Psoas muscle (tissue), 7 donors: ENCODE measurements at regions not wholly inside any gene's neighbourhood (a gene's known extent, or its start where the extent isn't known, plus 50 kb on each side); places are given as distances from the start of the nearest gene placed in this dataset.

Source experiments
- ATAC-seq, 4 donors: fragments of 200-7000 bp; cut with Tn5 transposase; one replicate each; pipeline ENCODE4 v1.9.1; 2020; ENCODE audit warnings: moderate library complexity in 3 of 4, mild to moderate bottlenecking in 2 of 4
- DNase-seq, 2 donors: peaks; one replicate each; pipeline ENCODE4 v3.0.0-alpha.2; 2020
- H3K27ac ChIP-seq: fragments of 200-600 bp; one replicate; pipeline ENCODE4 v1.8.0; 2022
- H3K27me3 ChIP-seq, 3 donors: fragments of 200-600 bp in 1 of 3; one replicate each; pipeline versions ENCODE4 v1.6.1 to v1.8.0; 2013 to 2022; ENCODE audit warnings: low read length in 2 of 3, mild to moderate bottlenecking in 2 of 3, moderate library complexity in 1 of 3; ENCODE audit not compliant: insufficient read depth in 3 of 3
- H3K36me3 ChIP-seq, 2 donors: fragments of 200-600 bp in 1 of 2; one replicate each; pipeline versions ENCODE4 v1.6.1 to v1.8.0; 2013 to 2022; ENCODE audit warnings: low read depth in 1 of 2, mild to moderate bottlenecking in 1 of 2, moderate library complexity in 1 of 2; ENCODE audit not compliant: insufficient read depth in 1 of 2
- H3K4me1 ChIP-seq: fragments of 200-600 bp; one replicate; pipeline ENCODE4 v1.8.0; 2022
- H3K4me3 ChIP-seq: fragments of 200-600 bp; one replicate; pipeline ENCODE4 v1.8.0; 2022; ENCODE audit warnings: mild to moderate bottlenecking
- H3K9me3 ChIP-seq: fragments of 200-600 bp; one replicate; pipeline ENCODE4 v1.8.0; 2022
- whole genome bisulfite sequencing, 3 donors: extraction: QIAGEN DNeasy Blood & Tissue Kit; methylation state at CpG; one replicate each; pipeline versions ENCODE4 v1.1.6 to v1.1.7; 2013; 5-methylcytosine and 5-hydroxymethylcytosine counted together
- intact Hi-C, 2 donors: fragments of 100-400 bp; cut with DNase I; formaldehyde crosslinking; loops; one replicate each; pipeline versions ENCODE4 v1.11.0 to v1.14.2; 2022
- TF ChIP-seq, protein P1 (sequence below): fragments of 200-600 bp; IDR thresholded peaks from one replicate; pipeline ENCODE4 v1.8.0; 2022; ENCODE audit warnings: antibody characterized with exemption
- donor health status: healthy with polysubstance abuse.
- donor health status: DM: no; HTN: no; CAD: no; lungs with moderate emphysema.
- donor health status: Bipolar disorder and iron deficiency.
- donor health status: healthy.
- donor health status: DM: yes; HTN: yes; CAD: no.
- donor health status: DM: no; HTN: no; CAD: no.
- donor health status: DM: yes; HTN: yes; CAD: no.

DNA sequence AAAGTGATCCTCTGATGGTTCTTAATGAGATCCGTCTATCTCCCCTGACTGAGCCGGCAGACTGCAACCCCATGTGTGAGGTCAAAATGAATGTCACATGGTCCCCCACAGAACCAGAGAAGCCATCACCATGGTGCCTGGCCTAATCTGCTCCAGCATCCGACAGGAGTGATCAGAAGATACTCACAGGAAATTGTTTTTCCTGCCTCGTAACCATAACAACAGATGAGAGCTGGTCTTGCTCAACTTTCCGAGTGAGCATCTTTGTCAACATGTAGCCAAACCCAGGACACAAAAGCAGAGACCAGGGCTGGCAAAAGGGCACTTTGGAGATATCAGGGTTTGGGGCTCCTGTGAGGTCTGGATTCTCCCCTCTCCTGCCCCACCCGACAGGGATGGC lies 72.1 kb upstream of the C14orf180 start:
- TF ChIP-seq, protein P1, sequence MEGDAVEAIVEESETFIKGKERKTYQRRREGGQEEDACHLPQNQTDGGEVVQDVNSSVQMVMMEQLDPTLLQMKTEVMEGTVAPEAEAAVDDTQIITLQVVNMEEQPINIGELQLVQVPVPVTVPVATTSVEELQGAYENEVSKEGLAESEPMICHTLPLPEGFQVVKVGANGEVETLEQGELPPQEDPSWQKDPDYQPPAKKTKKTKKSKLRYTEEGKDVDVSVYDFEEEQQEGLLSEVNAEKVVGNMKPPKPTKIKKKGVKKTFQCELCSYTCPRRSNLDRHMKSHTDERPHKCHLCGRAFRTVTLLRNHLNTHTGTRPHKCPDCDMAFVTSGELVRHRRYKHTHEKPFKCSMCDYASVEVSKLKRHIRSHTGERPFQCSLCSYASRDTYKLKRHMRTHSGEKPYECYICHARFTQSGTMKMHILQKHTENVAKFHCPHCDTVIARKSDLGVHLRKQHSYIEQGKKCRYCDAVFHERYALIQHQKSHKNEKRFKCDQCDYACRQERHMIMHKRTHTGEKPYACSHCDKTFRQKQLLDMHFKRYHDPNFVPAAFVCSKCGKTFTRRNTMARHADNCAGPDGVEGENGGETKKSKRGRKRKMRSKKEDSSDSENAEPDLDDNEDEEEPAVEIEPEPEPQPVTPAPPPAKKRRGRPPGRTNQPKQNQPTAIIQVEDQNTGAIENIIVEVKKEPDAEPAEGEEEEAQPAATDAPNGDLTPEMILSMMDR, result no peak
- DNase-seq (no peak), ATAC-seq (no peak)
- Histone ChIP-seq H3K9me3 (peaks cover 1% of the 10 kb centered on the region), H3K36me3 (no peaks in the 10 kb centered on the region), H3K4me3 (no peak overlapping the region), H3K27me3 (peaks cover 0 to 20% (median 8%) of the 10 kb centered on the region in 3 donors), H3K4me1 (no peaks in the 10 kb centered on the region), H3K27ac (no peak overlapping the region)
- intact Hi-C loops, result no loop called here
- WGBS, 3 donors, result 62 to 67% (median 64%) methylated on average over 6 of the region's 6 CpGs

DNA sequence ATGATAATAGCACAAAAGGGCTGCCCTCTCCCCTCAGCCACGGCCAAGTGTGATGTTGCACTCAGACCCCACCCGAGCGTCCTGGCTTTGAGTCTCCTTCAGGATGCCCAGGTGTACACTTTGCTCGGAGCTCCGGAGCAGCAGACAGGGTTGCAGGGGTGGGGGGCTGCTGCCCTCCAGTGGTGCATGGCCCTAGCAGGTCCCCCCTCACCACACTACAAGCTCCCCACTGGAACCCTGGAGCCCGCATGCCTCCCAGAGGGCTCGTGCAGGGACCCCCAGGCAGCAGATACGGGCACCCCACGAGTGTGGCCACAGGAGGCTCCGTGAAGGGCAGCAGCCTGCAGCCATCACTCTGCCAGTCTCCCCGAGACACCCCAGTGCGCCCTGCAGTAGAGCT lies 69.9 kb upstream of the C14orf180 start:
- intact Hi-C loops, result no loop called here
- WGBS, 3 donors, result 63 to 76% (median 67%) methylated on average over 11 to 12 of the region's 12 CpGs
- Histone ChIP-seq H3K4me1 (no peaks in the 10 kb centered on the region), H3K27me3 (peaks cover 0 to 33% (median 10%) of the 10 kb centered on the region in 3 donors), H3K9me3 (no peaks in the 10 kb centered on the region), H3K4me3 (no peak overlapping the region), H3K27ac (no peak overlapping the region), H3K36me3 (no peaks in the 10 kb centered on the region)
- ATAC-seq, result no peak
- TF ChIP-seq, protein P1, result no peak
- DNase-seq, result no peak

DNA sequence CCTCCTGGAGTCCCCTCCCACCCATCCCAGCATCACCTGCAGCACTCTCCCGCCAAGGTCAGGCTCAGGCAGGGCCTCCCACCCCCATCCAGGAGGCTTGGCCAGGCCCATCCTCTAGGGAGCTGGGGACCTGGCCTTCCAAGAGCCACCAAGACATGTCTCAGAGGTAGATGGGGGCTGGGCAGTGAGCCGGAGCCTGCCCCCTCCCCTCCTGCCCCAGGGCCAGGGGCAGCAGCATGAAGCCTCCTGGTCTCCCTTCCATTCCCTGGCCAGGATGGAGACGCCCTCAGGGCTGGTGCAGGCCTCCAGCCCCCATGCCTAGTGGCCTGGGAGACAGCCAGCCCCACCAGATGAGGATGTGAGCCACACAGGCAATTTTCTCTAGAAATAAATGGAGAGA lies 69.3 kb upstream of the C14orf180 start:
- ATAC-seq (no peak), DNase-seq (no peak)
- TF ChIP-seq, protein P1, result no peak
- Histone ChIP-seq H3K4me3 (no peak overlapping the region), H3K9me3 (no peaks in the 10 kb centered on the region), H3K36me3 (no peaks in the 10 kb centered on the region), H3K4me1 (no peaks in the 10 kb centered on the region), H3K27ac (no peak overlapping the region), H3K27me3 (peaks cover 0 to 37% (median 10%) of the 10 kb centered on the region in 3 donors)
- intact Hi-C loops, result no loop called here
- WGBS, 3 donors, result 42 to 53% (median 49%) methylated on average over 3 of the region's 3 CpGs

DNA sequence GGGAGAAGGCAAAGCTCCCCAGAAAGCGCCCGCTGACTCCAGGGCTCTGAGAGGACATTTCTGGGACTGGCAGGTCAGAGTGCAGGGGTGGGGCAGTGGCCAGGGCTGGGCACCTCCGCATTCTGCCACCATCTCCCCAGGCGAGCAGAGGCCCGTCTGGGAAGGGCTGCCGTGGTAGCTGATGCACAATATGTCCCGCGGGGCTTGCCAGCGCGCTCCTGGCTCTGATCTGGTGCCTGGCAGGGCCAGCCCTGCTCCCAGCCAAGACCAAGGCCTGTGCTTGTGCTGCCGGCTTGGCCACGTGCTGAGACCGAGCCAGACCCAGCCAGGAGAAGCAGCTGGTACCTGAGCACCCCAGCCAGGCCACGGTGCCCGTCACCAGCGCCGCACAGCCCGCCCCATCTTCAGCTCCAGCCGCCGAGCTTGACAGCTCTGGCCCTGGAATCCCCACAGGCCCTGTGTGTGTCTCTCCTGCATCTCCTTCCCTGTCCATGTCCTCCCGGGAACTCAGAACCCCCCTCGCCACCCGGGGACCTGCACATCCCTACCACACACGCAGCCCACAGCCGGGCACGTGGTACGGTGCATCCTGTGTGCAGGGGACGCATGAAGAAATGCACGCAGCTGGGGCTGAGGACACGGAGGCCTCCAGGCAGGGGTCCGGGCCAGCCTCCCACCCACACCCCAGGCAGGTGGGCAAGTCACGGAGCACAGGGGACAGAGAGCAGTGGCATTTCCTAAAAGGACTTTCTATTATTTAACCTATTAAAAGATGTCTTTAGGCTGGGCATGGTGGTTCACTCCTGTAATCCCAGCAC lies 68.6 kb upstream of the C14orf180 start:
- WGBS, 3 donors, result 25 to 44% (median 34%) methylated on average over 32 of the region's 32 CpGs

More for the DNA sequence above, 68.6 kb upstream of the C14orf180 start:
- Histone ChIP-seq H3K9me3 (no peaks in the 10 kb centered on the region), H3K4me1 (no peaks in the 10 kb centered on the region), H3K36me3 (no peaks in the 10 kb centered on the region), H3K27me3 (peaks cover 0 to 35% (median 10%) of the 10 kb centered on the region in 3 donors), H3K4me3 (no peak overlapping the region), H3K27ac (no peak overlapping the region)
- ATAC-seq, result peak; percentile 72 to 97 (median 81)
- TF ChIP-seq, protein P1, result no peak
- intact Hi-C loops, result no loop called here
- DNase-seq, result peak; percentile 46 to 69
